Amniotic epithelial cell (primary cell): ENCODE measurements at regions not wholly inside any gene's neighbourhood (a gene's known extent, or its start where the extent isn't known, plus 50 kb on each side); places are given as distances from the start of the nearest gene placed in this dataset.

ENCODE experiments used
- DNase-seq: peaks from one replicate; pipeline ENCODE4 v3.0.0-alpha.2; 2010; ENCODE audit warnings: low read depth

GRCh38 chr2:238561230-238561629 is 134.5 kb downstream of the ASB1 start:
- peak; percentile 7 for DNase-seq

DNA sequence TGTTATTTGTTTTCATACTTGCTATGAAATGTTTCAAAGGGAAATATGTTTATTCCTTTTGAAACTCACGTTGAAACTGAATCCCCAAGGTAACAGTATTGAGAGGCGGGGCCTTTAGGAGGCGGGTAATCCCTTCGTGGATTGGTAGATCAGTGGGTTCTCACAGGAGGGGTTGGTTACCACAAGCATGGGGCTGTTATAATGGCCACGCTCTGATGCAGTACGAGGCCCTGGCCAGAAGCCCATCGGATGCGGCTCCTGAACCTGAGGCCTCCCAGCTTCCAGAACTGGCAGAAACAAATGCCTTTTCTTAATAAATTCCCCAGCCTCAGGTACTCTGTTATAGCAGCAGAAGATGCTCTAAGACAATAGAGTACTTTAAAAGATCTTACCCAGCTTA is 135.7 kb downstream of the ASB1 start:
- DNase-seq: no peak

GRCh38 chr2:238563551-238563950 is 136.8 kb downstream of the ASB1 start:
- DNase-seq: no peak

DNA sequence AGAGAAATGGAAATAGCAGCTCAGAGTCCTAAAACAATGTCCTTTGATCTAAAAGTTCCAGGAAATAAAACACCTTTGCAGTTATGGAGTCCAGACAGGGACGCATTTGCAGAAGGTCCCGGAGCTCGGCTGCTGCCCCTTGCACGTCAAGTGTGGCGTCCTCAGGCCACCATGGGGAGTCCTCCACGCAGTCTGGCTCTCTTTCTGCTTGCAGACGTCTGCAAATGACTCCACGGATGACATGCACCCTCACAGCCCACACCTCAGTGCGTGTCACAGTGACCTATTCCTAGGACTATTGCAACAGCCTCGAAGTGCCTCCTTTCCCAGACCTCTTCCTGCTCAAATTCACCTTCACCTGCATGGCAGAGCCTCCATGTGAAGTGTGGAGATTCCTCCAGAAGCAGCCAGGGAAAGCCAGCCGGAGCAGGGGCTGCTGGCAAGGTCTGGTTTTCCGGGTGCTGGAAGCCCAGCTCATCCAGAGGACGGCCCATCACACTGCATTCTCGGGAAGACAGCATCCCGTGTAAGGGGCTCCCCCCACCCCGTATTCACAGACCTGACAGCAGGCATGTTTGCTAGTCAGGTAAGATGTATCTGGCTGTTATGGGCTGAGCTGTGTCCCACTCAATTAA is 137.7 kb downstream of the ASB1 start:
- DNase-seq: no peak

DNA sequence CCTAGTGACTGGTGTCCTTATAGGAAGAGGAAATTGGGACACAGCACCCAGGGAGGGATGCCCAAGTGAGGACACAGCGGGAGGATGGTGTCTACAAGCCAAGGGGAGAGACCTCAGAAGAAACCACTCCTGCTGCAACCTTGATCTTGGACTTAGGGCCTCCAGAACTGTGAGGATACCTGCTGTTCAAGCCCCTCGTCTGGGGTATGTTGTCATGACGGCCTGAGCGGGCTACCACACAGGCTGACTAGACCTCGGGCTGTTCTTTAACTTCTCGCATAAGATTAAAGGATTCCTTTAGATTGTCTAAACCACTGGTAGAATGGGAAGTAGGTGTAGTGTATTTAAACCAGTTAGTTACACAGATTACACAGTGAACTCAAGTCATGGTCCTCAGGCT is 138.3 kb downstream of the ASB1 start:
- no peak for DNase-seq

- DNase-seq: no peak
Observed at GRCh38 chr2:238566001-238566645, 139.4 kb downstream of the ASB1 start.

DNA sequence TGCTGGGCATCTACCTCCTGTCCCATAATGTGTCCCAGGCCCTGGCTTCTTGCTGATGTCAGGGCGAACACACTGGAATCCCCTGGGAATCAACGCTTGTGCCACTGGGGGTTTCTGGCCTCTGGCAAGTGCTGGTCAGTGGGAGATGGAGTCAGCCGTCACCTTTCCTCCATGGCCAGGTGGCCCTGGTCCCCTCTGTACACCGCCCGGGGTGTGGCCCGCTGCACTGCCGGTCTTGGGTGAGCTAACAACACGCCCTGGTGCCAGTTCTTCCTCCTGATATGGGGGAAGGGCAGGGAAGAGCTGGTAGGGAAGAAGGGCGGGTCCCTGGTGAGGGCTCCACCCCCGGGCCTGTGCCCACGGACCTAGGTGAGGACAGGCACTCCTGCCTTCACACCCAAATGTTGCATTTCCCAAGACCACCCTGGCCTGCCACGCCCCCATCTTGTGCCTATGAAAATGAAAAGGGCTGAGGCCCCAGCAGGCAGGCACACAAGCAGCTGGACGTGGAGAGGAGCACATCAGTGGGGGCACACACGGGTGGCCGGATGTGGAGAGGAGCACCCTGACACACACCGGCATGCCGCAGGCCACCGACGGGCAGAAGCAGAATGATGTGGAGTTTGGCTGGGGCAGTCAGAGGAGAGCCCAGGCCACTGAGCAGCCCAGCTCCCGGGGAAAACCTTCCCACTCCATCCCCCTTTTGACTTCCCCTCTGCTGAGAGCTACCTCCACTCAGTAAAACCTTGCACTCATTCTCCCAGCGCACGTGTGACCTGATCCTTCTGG is 140.5 kb downstream of the ASB1 start:
- no peak for DNase-seq

DNA sequence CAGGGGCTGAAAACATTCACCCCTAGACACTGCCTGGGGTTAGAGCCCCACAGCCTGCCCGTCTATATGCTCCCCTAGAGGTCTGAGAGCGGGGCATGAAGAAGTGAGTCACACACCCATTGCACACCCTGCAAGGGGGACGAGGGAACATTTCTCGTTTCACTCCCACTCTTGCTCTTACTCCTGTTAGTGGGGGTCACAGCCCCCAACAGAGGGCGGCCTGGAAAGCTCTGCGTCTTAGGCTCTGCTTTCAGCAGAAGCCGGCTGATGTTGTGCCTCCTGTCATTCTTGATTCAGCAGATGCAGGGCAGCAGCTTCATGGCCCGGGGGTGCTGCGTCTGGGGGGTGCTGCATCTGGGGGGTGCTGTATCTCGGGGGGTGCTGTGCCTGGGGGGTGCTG is 141.3 kb downstream of the ASB1 start:
- no peak for DNase-seq

DNA sequence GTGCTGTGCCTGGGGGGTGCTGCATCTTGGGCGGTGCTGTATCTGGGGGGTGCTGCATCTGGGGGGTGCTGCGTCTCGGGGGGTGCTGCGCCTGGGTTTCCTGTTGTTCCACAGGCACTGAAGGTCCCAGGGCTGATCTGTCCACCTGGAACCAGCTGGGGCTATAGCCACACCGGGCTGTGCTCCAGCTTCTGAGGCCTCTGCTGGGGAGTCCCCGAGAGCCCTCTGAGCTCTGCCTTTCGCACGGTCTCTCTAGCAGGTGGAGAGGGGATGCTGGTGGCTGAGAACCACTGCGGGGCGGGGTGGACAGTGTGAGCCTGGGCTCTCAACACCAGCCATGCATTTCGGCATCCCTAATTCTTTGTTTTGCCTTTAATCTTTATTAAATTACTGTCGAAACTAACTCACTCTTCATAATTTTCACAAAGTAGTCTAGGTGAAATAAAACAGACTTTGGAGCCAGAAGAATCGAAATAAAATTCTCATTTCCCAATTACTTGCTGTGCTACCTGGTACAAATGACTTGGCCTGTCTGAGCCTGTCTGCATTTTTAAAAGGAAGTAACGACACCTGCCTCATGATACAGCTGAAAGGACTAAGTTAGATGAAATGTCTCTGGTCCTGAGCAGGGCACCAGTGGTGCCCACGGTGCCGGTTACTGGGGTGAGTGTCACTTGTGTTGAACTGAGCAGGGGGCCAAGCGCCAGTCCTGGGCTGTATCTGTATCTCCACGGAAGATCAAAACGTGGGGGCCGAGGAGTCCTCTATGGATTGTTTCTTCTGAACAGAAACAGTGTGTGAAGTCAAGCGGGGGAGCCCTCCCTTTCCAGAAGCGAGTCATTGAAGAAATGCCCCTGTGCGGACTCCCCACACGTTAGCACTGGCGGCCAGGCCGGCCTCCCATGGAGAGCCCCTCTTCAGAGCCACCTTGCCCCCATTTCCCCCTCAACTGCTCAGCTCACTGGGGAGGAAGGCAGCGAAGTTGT is 142.0 kb downstream of the ASB1 start:
- no peak for DNase-seq

GRCh38 chr2:238569507-238570195 is 142.9 kb downstream of the ASB1 start:
- DNase-seq: no peak

DNA sequence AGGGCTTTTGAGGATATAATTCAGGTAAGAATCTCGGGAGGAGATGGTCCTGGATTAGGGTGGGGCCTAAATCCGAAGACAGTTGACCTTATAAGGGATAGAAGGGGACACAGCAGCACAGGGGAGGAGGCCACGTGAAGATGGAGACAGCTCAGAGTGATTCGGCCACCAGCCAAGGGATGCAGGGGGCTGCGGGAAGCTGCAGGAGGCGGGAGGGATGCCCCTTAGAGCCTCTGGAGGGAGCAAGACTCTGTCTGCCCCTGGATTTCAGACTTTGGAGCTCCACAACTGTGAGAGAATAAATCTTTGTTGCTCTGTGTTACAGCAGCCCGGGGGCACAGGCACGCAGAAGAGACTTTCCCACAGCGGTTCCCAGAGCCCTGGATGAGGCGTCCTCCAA is 143.7 kb downstream of the ASB1 start:
- no peak for DNase-seq

GRCh38 chr2:238570926-238571325 is 144.2 kb downstream of the ASB1 start:
- DNase-seq: no peak

DNA sequence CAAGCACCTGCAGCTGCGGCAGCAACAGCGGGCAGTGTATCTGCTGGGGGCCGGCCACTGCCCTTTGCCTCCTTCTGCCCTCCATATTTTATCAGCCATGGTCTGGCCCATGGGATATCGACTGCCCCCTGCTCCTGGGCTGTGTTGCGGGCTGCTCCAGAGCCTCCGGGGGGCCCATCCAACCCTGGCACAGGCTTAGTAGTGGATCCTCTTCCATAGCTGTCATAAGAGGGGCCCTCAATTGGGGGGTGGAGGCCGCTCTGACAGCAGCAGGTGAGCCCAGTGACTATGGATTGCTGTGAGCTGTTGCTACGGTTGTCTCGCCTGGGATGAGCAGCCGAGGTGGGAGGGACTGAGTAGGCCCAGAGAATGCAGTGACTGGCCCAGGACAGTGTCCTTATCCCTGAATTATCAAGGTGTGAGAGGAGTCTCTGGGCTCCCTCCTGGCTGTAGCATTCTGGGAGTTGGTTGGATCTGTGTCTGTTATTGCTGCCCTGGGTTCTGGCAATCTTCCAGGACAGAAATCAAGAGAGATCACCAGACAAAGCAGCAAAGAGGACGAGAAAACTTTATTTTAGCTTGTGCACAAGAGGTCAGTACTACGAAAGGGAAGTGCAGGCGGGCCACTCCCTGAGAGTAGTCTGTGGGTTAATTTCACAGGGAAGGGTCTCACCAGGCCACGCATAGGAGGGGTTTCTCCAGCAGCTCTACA is 145.1 kb downstream of the ASB1 start:
- DNase-seq: no peak

GRCh38 chr2:238573065-238573778 is 146.5 kb downstream of the ASB1 start:
- DNase-seq: no peak

DNA sequence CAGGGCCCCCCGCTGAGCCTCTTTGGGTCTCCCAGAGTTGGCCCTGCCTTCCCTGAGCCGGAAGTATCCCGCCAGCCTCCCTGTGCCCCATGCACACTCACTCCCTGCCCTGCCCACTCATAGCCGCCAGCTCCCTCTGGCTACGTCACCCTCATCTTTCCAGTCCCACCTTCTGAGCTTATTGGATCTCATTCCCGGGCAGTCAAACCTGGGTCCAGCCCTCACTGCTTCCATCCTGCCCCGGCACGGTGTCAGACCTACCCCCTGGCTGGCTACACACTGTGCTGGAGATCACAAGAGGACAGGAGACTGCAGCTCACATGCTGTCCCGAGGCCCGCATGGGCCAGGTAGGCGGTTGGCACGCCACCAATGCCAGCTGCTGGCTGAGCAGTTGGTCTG is 147.2 kb downstream of the ASB1 start:
- DNase-seq: no peak

GRCh38 chr2:238574490-238575271 is 148.0 kb downstream of the ASB1 start:
- no peak for DNase-seq

DNA sequence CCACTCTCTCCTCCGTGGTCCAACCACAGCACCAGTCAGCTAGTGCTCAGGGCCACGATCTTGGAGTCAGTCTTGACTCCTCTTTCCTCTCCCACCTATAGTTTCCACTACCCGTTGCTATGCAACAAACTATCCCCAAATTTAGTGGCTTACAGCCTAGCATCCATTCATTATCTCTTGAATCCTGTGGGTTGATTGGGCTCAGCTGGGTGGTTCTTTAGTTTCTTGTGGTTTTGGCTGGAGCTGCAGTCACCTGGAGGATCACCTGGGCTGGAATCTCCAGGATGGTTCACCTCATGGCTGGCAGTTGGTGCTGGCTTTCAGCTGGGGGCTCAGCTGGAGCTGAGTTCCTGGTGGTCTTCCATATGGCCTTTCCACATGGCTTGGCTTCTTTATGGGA is 149.9 kb downstream of the ASB1 start:
- DNase-seq: no peak

- no peak for DNase-seq
Observed at GRCh38 chr2:238578256-238578655, 151.5 kb downstream of the ASB1 start.

- no peak for DNase-seq
Observed at GRCh38 chr2:238580486-238580885, 153.8 kb downstream of the ASB1 start.
